ENCODE measurements at regions not wholly inside any gene's neighbourhood (a gene's known extent, or its start where the extent isn't known, plus 50 kb on each side); places are given as distances from the start of the nearest gene placed in this dataset.

DNA sequence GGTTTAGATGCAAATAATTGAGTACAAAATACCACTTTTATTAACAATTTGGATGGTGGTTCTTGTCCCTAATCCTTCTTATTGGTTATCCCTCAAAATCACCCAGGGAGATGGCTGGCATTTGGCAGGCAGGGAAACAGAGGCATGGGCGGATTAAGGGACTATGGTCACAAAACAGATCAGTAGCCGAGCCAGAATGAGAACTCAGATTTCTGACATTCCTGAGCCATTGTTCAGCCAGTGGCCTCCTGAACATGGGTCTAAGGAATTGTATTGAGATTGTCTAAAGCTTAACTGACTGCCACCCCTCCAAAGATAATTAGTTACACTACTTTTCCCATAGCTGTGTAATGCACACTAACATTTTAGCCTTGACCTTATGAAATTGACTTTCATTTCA lies 88.4 kb downstream of the CHD9NB start:
- Mint-ChIP-seq H3K9me3 (no peaks in the 10 kb centered on the region), H3K27me3 (ENCODE audit: low read depth) (no peaks in the 10 kb centered on the region; the same call in 1 of the 2 replicates), H3K4me3 (no peak overlapping the region), H3K36me3 (no peaks in the 10 kb centered on the region), H3K27ac (no peak overlapping the region), H3K4me1 (peaks cover 16% of the 10 kb centered on the region)
- CTCF ChIA-PET: interaction anchor here (0.7 to 3.8 kb wide), 2 partner anchors 58 to 416 kb away, joined by 5 to 11 read pairs; no protein-coding TSS in a partner anchor
- DNase-seq (ENCODE audit: low spot score): no peak
- POLR2A ChIA-PET: no interaction called here
- TF ChIP-seq PRRX2 (CRISPR knock-in tag; IDR thresholded peaks at IDR 0.05) (no peak), SMAD4 (CRISPR knock-in tag; IDR thresholded peaks at IDR 0.05) (no peak), NFATC4 (CRISPR knock-in tag; IDR thresholded peaks at IDR 0.05) (no peak), ZNF396 (CRISPR knock-in tag; IDR thresholded peaks at IDR 0.05; ENCODE audit: borderline replicate concordance) (no peak), RORB (CRISPR knock-in tag; IDR thresholded peaks at IDR 0.05) (no peak), ZNF416 (CRISPR knock-in tag; IDR thresholded peaks at IDR 0.05) (no peak), ZNF232 (CRISPR knock-in tag; IDR thresholded peaks at IDR 0.05) (no peak), NR1H2 (CRISPR knock-in tag; IDR thresholded peaks at IDR 0.05) (no peak)
- TF ChIP-seq, protein P1, sequence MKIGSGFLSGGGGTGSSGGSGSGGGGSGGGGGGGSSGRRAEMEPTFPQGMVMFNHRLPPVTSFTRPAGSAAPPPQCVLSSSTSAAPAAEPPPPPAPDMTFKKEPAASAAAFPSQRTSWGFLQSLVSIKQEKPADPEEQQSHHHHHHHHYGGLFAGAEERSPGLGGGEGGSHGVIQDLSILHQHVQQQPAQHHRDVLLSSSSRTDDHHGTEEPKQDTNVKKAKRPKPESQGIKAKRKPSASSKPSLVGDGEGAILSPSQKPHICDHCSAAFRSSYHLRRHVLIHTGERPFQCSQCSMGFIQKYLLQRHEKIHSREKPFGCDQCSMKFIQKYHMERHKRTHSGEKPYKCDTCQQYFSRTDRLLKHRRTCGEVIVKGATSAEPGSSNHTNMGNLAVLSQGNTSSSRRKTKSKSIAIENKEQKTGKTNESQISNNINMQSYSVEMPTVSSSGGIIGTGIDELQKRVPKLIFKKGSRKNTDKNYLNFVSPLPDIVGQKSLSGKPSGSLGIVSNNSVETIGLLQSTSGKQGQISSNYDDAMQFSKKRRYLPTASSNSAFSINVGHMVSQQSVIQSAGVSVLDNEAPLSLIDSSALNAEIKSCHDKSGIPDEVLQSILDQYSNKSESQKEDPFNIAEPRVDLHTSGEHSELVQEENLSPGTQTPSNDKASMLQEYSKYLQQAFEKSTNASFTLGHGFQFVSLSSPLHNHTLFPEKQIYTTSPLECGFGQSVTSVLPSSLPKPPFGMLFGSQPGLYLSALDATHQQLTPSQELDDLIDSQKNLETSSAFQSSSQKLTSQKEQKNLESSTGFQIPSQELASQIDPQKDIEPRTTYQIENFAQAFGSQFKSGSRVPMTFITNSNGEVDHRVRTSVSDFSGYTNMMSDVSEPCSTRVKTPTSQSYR (CRISPR knock-in tag; IDR thresholded peaks at IDR 0.05): no peak
- TF ChIP-seq, protein P2, sequence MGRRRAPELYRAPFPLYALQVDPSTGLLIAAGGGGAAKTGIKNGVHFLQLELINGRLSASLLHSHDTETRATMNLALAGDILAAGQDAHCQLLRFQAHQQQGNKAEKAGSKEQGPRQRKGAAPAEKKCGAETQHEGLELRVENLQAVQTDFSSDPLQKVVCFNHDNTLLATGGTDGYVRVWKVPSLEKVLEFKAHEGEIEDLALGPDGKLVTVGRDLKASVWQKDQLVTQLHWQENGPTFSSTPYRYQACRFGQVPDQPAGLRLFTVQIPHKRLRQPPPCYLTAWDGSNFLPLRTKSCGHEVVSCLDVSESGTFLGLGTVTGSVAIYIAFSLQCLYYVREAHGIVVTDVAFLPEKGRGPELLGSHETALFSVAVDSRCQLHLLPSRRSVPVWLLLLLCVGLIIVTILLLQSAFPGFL (CRISPR knock-in tag; IDR thresholded peaks at IDR 0.05; ENCODE audit: borderline replicate concordance): no peak
- TF ChIP-seq, protein P3, sequence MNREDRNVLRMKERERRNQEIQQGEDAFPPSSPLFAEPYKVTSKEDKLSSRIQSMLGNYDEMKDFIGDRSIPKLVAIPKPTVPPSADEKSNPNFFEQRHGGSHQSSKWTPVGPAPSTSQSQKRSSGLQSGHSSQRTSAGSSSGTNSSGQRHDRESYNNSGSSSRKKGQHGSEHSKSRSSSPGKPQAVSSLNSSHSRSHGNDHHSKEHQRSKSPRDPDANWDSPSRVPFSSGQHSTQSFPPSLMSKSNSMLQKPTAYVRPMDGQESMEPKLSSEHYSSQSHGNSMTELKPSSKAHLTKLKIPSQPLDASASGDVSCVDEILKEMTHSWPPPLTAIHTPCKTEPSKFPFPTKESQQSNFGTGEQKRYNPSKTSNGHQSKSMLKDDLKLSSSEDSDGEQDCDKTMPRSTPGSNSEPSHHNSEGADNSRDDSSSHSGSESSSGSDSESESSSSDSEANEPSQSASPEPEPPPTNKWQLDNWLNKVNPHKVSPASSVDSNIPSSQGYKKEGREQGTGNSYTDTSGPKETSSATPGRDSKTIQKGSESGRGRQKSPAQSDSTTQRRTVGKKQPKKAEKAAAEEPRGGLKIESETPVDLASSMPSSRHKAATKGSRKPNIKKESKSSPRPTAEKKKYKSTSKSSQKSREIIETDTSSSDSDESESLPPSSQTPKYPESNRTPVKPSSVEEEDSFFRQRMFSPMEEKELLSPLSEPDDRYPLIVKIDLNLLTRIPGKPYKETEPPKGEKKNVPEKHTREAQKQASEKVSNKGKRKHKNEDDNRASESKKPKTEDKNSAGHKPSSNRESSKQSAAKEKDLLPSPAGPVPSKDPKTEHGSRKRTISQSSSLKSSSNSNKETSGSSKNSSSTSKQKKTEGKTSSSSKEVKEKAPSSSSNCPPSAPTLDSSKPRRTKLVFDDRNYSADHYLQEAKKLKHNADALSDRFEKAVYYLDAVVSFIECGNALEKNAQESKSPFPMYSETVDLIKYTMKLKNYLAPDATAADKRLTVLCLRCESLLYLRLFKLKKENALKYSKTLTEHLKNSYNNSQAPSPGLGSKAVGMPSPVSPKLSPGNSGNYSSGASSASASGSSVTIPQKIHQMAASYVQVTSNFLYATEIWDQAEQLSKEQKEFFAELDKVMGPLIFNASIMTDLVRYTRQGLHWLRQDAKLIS (CRISPR knock-in tag; IDR thresholded peaks at IDR 0.05; ENCODE audit: borderline replicate concordance): no peak
- TF ChIP-seq, protein P4, sequence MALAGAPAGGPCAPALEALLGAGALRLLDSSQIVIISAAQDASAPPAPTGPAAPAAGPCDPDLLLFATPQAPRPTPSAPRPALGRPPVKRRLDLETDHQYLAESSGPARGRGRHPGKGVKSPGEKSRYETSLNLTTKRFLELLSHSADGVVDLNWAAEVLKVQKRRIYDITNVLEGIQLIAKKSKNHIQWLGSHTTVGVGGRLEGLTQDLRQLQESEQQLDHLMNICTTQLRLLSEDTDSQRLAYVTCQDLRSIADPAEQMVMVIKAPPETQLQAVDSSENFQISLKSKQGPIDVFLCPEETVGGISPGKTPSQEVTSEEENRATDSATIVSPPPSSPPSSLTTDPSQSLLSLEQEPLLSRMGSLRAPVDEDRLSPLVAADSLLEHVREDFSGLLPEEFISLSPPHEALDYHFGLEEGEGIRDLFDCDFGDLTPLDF (CRISPR knock-in tag; IDR thresholded peaks at IDR 0.05): no peak
- TF ChIP-seq, protein P5, sequence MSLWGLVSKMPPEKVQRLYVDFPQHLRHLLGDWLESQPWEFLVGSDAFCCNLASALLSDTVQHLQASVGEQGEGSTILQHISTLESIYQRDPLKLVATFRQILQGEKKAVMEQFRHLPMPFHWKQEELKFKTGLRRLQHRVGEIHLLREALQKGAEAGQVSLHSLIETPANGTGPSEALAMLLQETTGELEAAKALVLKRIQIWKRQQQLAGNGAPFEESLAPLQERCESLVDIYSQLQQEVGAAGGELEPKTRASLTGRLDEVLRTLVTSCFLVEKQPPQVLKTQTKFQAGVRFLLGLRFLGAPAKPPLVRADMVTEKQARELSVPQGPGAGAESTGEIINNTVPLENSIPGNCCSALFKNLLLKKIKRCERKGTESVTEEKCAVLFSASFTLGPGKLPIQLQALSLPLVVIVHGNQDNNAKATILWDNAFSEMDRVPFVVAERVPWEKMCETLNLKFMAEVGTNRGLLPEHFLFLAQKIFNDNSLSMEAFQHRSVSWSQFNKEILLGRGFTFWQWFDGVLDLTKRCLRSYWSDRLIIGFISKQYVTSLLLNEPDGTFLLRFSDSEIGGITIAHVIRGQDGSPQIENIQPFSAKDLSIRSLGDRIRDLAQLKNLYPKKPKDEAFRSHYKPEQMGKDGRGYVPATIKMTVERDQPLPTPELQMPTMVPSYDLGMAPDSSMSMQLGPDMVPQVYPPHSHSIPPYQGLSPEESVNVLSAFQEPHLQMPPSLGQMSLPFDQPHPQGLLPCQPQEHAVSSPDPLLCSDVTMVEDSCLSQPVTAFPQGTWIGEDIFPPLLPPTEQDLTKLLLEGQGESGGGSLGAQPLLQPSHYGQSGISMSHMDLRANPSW (CRISPR knock-in tag; conservative IDR thresholded peaks at IDR 0.05; ENCODE audit: low read depth): no peak
- TF ChIP-seq, protein P6, sequence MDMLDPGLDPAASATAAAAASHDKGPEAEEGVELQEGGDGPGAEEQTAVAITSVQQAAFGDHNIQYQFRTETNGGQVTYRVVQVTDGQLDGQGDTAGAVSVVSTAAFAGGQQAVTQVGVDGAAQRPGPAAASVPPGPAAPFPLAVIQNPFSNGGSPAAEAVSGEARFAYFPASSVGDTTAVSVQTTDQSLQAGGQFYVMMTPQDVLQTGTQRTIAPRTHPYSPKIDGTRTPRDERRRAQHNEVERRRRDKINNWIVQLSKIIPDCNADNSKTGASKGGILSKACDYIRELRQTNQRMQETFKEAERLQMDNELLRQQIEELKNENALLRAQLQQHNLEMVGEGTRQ (CRISPR knock-in tag; IDR thresholded peaks at IDR 0.05): no peak
- no peak for ATAC-seq

Measured in WTC11 (cell line).